KMS-11 (cell line): ENCODE measurements at regions not wholly inside any gene's neighbourhood (a gene's known extent, or its start where the extent isn't known, plus 50 kb on each side); places are given as distances from the start of the nearest gene placed in this dataset.

Experiments
- H2AFZ ChIP-seq: fragments of 200-600 bp; sonication (generic); 2 replicates; pipeline ENCODE4 v1.6.1; 2016; ENCODE audit warnings: antibody characterized with exemption, mixed run types, low read depth
- H3K27ac ChIP-seq: fragments of 200-600 bp; sonication (generic); 2 replicates; pipeline ENCODE4 v1.6.1; 2016; ENCODE audit warnings: mild to moderate bottlenecking, mixed run types
- H3K27me3 ChIP-seq: fragments of 200-600 bp; sonication (generic); 2 replicates; pipeline ENCODE4 v1.6.1; 2017; ENCODE audit warnings: mild to moderate bottlenecking, low read depth, mixed run types, moderate library complexity; ENCODE audit not compliant: insufficient read depth
- H3K36me3 ChIP-seq: fragments of 200-600 bp; sonication (generic); 2 replicates; pipeline ENCODE4 v1.6.1; 2017; ENCODE audit warnings: mild to moderate bottlenecking, mixed run types; ENCODE audit not compliant: insufficient read depth
- H3K4me1 ChIP-seq: fragments of 200-600 bp; sonication (generic); 2 replicates; pipeline ENCODE4 v1.6.1; 2016; ENCODE audit warnings: mild to moderate bottlenecking, low read depth, mixed run types; ENCODE audit not compliant: poor library complexity, severe bottlenecking
- H3K4me2 ChIP-seq: fragments of 200-600 bp; sonication (generic); 2 replicates; pipeline ENCODE4 v1.7.0; 2016; ENCODE audit warnings: mild to moderate bottlenecking, mixed run types
- H3K4me3 ChIP-seq: fragments of 200-600 bp; sonication (generic); IDR thresholded peaks from 2 replicates; pipeline ENCODE4 v1.6.1; 2017; ENCODE audit warnings: low read depth, low read length, mixed read lengths; ENCODE audit not compliant: insufficient read depth
- H3K79me2 ChIP-seq: fragments of 200-600 bp; sonication (generic); 2 replicates; pipeline ENCODE4 v1.6.1; 2016; ENCODE audit warnings: low read depth, mixed run types; ENCODE audit not compliant: insufficient read depth
- H3K9ac ChIP-seq: fragments of 200-600 bp; sonication (generic); 2 replicates; pipeline ENCODE4 v1.6.1; 2016; ENCODE audit warnings: mild to moderate bottlenecking, mixed run types
- H4K20me1 ChIP-seq: fragments of 200-600 bp; sonication (generic); 2 replicates; pipeline ENCODE4 v1.6.1; 2016; ENCODE audit warnings: mild to moderate bottlenecking, mixed run types; ENCODE audit not compliant: insufficient read depth
- CTCF ChIP-seq: fragments of 200-600 bp; sonication (generic); conservative IDR thresholded peaks from 2 replicates; pipeline ENCODE4 v1.6.1; 2017; ENCODE audit warnings: low read depth, mild to moderate bottlenecking, antibody characterized with exemption, low read length, moderate library complexity, mixed read lengths

DNA sequence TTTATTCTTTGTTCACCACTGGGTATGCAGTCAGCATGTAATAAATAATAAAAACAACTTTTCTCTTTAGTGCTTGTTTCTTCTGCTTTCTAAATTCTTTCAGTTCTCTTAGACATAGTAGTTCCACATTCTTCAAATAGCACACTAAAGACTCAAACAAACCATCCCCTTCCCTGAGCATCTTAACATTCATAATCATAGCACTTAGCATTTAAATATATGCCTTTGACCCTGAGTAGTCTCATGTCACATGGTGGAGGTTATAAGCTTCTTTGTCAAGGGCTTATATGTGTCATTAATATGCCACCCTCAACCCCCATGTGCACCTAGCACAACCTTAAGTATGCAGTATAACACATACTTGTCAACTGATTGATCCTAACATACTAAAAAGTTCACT is 212.7 kb downstream of the PHLDA1 start:
- H2AFZ ChIP-seq: no peak overlapping the region
- no peaks in the 10 kb centered on the region for H4K20me1 ChIP-seq
- H3K27ac ChIP-seq: no peak overlapping the region
- no peaks in the 10 kb centered on the region for H3K36me3 ChIP-seq
- no peaks in the 10 kb centered on the region for H3K4me1 ChIP-seq
- H3K9ac ChIP-seq: no peak overlapping the region
- H3K4me2 ChIP-seq: no peak overlapping the region
- no peaks in the 10 kb centered on the region for H3K27me3 ChIP-seq
- H3K4me3 ChIP-seq: no peak overlapping the region
- TF ChIP-seq CTCF: no peak
- no peaks in the 10 kb centered on the region for H3K79me2 ChIP-seq

- Histone ChIP-seq H3K27ac (no peak overlapping the region), H2AFZ (no peak overlapping the region), H3K4me3 (no peak overlapping the region), H3K4me1 (peaks cover 14% of the 10 kb centered on the region), H3K36me3 (no peaks in the 10 kb centered on the region), H3K27me3 (no peaks in the 10 kb centered on the region), H3K4me2 (no peak overlapping the region), H4K20me1 (no peaks in the 10 kb centered on the region), H3K79me2 (no peaks in the 10 kb centered on the region), H3K9ac (no peak overlapping the region)
- no peak for TF ChIP-seq CTCF
Measured at GRCh38 chr12:75816897-75817296, 214.7 kb downstream of the PHLDA1 start.

- H3K79me2 ChIP-seq: no peaks in the 10 kb centered on the region
- H3K4me2 ChIP-seq: no peak overlapping the region
- no peaks in the 10 kb centered on the region for H4K20me1 ChIP-seq
- H3K4me1 ChIP-seq: peaks cover 16% of the 10 kb centered on the region
- H3K36me3 ChIP-seq: no peaks in the 10 kb centered on the region
- H3K9ac ChIP-seq: no peak overlapping the region
- no peak overlapping the region for H3K4me3 ChIP-seq
- H3K27ac ChIP-seq: no peak overlapping the region
- H3K27me3 ChIP-seq: no peaks in the 10 kb centered on the region
- no peak overlapping the region for H2AFZ ChIP-seq
- no peak for TF ChIP-seq CTCF
Measured at GRCh38 chr12:75815756-75816155, 215.8 kb downstream of the PHLDA1 start.

DNA sequence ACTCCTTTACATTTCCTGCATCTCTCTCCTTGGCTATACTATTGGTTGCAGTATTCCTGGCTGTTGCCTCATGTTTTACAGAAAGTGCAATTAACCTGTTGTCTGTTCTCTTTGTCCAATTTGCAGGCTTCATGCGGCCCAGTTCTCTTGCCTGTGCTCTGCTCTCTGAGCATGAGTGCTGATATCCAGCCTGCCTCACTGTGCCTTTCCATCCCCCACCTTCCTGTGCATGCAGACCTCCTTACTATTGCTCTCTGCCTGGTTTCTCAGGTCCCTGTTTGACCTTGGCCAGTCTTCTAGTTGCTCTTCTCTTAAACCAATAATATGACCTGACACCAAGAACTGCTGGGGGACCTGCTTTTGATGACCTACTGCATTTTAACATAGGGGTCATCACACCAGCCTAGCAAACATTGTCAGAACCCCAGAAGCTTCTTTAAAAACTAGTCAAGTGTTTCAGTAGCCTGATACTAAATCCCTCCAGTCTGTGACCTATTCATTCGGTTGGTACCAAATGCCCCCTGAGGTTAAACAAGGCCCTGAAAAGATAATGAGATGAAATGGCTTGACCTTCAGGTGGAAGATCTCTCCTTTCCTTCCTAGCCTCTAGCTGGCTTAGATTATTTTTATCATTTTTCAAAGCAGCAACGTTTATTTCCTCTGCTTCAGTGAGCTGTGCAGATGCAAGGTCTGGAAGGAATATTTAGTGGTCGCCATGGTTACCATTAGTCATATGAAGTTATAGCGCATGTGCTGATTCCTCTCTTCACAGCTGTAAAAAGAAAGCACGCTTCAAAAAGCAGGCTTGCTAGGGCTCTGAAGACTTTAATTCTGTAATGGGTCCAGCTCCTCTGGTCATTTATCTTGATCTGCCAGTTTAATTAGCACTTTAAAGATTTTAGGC is 216.5 kb downstream of the PHLDA1 start:
- Histone ChIP-seq H3K27me3 (no peaks in the 10 kb centered on the region), H4K20me1 (no peaks in the 10 kb centered on the region), H3K27ac (no peak overlapping the region), H3K79me2 (no peaks in the 10 kb centered on the region), H3K4me2 (no peak overlapping the region), H2AFZ (no peak overlapping the region), H3K4me1 (peaks cover 16% of the 10 kb centered on the region), H3K36me3 (no peaks in the 10 kb centered on the region), H3K4me3 (no peak overlapping the region), H3K9ac (no peak overlapping the region)
- TF ChIP-seq CTCF: no peak
